Thyroid gland (tissue), 4 donors: ENCODE measurements at regions not wholly inside any gene's neighbourhood (a gene's known extent, or its start where the extent isn't known, plus 50 kb on each side); places are given as distances from the start of the nearest gene placed in this dataset.

ENCODE experiments used
- DNase-seq, 2 donors: peaks; one replicate each; pipeline ENCODE4 v3.0.0-alpha.2; 2019
- H3K27ac ChIP-seq, 3 donors: fragments of 200-600 bp; sonication (generic); 1 replicate in 2 of 3; 2 replicates in 1 of 3; pipeline ENCODE4 v1.5.1; 2016 to 2019; ENCODE audit warnings: mild to moderate bottlenecking in 1 of 3, moderate library complexity in 1 of 3
- H3K27me3 ChIP-seq: fragments of 200-600 bp; sonication (generic); one replicate; pipeline ENCODE4 v1.5.1; 2019
- H3K36me3 ChIP-seq, 2 donors: fragments of 200-600 bp; sonication (generic); one replicate each; pipeline ENCODE4 v1.5.1; 2016 to 2019
- H3K4me1 ChIP-seq, 2 donors: fragments of 200-600 bp; sonication (generic); one replicate each; pipeline ENCODE4 v1.5.1; 2017 to 2019
- H3K4me3 ChIP-seq, 3 donors: fragments of 200-600 bp; sonication (generic); replicated peaks in 1 of 3; 1 replicate in 2 of 3; 2 replicates in 1 of 3; pipeline ENCODE4 v1.5.1; 2016; ENCODE audit warnings: mild to moderate bottlenecking in 1 of 3
- H3K9me3 ChIP-seq: fragments of 200-600 bp; sonication (generic); one replicate; pipeline ENCODE4 v1.5.1; 2017
- CTCF ChIP-seq, 6 experiments: fragments of 200-600 bp in 3 of 6; fragments of 450-650 bp in 3 of 6; sonication (generic) in 3 of 6; IDR thresholded peaks; one replicate each; pipeline ENCODE4 v1.5.1; 2016 to 2019; ENCODE audit warnings: antibody characterized with exemption in 6 of 6, mild to moderate bottlenecking in 2 of 6, inconsistent platforms in 1 of 6, moderate library complexity in 1 of 6
- POLR2A ChIP-seq, 2 donors: fragments of 450-650 bp; IDR thresholded peaks; one replicate each; pipeline ENCODE4 v1.6.1; 2017; ENCODE audit warnings: antibody characterized with exemption in 2 of 2, mild to moderate bottlenecking in 2 of 2, moderate library complexity in 1 of 2
- WGBS, 2 donors: methylation state at CpG; one replicate each; pipeline ENCODE4 v1.1.5; 2017; 5-methylcytosine and 5-hydroxymethylcytosine counted together
- intact Hi-C: fragments of 100-400 bp; cut with DNase I; formaldehyde crosslinking; loops from one replicate; pipeline ENCODE4 v1.15.1; 2023

GRCh38 chr2:167595839-167596471, 651.4 kb downstream of the STK39 start:
- WGBS, 2 donors: 44 to 62% methylated on average over 3 of the region's 3 CpGs
- no peak for DNase-seq
- intact Hi-C loops: no loop called here
- TF ChIP-seq POLR2A (IDR thresholded peaks at IDR 0.05): no peak
- no peak for TF ChIP-seq CTCF (IDR thresholded peaks at IDR 0.05)
- Histone ChIP-seq H3K27me3 (no peaks in the 10 kb centered on the region), H3K4me1 (no peaks in the 10 kb centered on the region), H3K27ac (no peak overlapping the region), H3K9me3 (no peaks in the 10 kb centered on the region), H3K36me3 (no peaks in the 10 kb centered on the region), H3K4me3 (no peak overlapping the region)

- no peaks in the 10 kb centered on the region for H3K27me3 ChIP-seq
- no peak for DNase-seq
- TF ChIP-seq CTCF (IDR thresholded peaks at IDR 0.05) (no peak), POLR2A (IDR thresholded peaks at IDR 0.05) (no peak)
- no peaks in the 10 kb centered on the region for H3K36me3 ChIP-seq
- H3K9me3 ChIP-seq: no peaks in the 10 kb centered on the region
- H3K4me3 ChIP-seq: no peak overlapping the region
- no peak overlapping the region for H3K27ac ChIP-seq
- 88% methylated on average over 3 of the region's 3 CpGs for WGBS, 2 donors
- intact Hi-C loops: no loop called here
- H3K4me1 ChIP-seq: no peaks in the 10 kb centered on the region
Measured at GRCh38 chr2:167595021-167595420, 652.4 kb downstream of the STK39 start.

- H3K27ac ChIP-seq: no peak overlapping the region
- intact Hi-C loops: no loop called here
- no peaks in the 10 kb centered on the region for H3K4me1 ChIP-seq
- H3K36me3 ChIP-seq: no peaks in the 10 kb centered on the region
- TF ChIP-seq POLR2A (IDR thresholded peaks at IDR 0.05) (no peak), CTCF (IDR thresholded peaks at IDR 0.05) (no peak)
- no peak for DNase-seq
- no peaks in the 10 kb centered on the region for H3K9me3 ChIP-seq
- no peaks in the 10 kb centered on the region for H3K27me3 ChIP-seq
- no peak overlapping the region for H3K4me3 ChIP-seq
Measured at GRCh38 chr2:167592441-167592840, 655.0 kb downstream of the STK39 start.

GRCh38 chr2:167582619-167583018, 664.8 kb downstream of the STK39 start:
- intact Hi-C loops: no loop called here
- Histone ChIP-seq H3K27me3 (no peaks in the 10 kb centered on the region), H3K9me3 (no peaks in the 10 kb centered on the region), H3K27ac (no peak overlapping the region), H3K4me1 (no peaks in the 10 kb centered on the region), H3K4me3 (no peak overlapping the region), H3K36me3 (no peaks in the 10 kb centered on the region)
- DNase-seq: no peak
- WGBS, 2 donors: 89 to 92% methylated on average over 5 of the region's 5 CpGs
- TF ChIP-seq CTCF (IDR thresholded peaks at IDR 0.05) (no peak), POLR2A (IDR thresholded peaks at IDR 0.05) (no peak)

- intact Hi-C loops: no loop called here
- H3K27me3 ChIP-seq: no peaks in the 10 kb centered on the region
- TF ChIP-seq CTCF (IDR thresholded peaks at IDR 0.05) (no peak), POLR2A (IDR thresholded peaks at IDR 0.05) (no peak)
Measured at GRCh38 chr2:167581961-167582574, 665.3 kb downstream of the STK39 start.

More at GRCh38 chr2:167581961-167582574, 665.3 kb downstream of the STK39 start:
- no peaks in the 10 kb centered on the region for H3K9me3 ChIP-seq
- no peak overlapping the region for H3K4me3 ChIP-seq
- H3K4me1 ChIP-seq: no peaks in the 10 kb centered on the region
- no peaks in the 10 kb centered on the region for H3K36me3 ChIP-seq
- DNase-seq: no peak
- WGBS, 2 donors: 67 to 80% methylated on average over 6 of the region's 6 CpGs
- H3K27ac ChIP-seq: no peak overlapping the region
